ENCODE measurements at regions not wholly inside any gene's neighbourhood (a gene's known extent, or its start where the extent isn't known, plus 50 kb on each side); places are given as distances from the start of the nearest gene placed in this dataset.

- DNase-seq (ENCODE audit: low spot score) (no peak), ATAC-seq (no peak)
- Mint-ChIP-seq H3K27ac (no peak overlapping the region), H3K9me3 (no peaks in the 10 kb centered on the region), H3K4me3 (no peak overlapping the region), H3K27me3 (ENCODE audit: low read depth) (no peaks in the 10 kb centered on the region), H3K36me3 (no peaks in the 10 kb centered on the region), H3K4me1 (no peaks in the 10 kb centered on the region)
- TF ChIP-seq OVOL2 (CRISPR knock-in tag; IDR thresholded peaks at IDR 0.05; ENCODE audit: borderline replicate concordance) (no peak), MYBL2 (CRISPR knock-in tag; IDR thresholded peaks at IDR 0.05) (no peak), ZNF416 (CRISPR knock-in tag; IDR thresholded peaks at IDR 0.05) (no peak), NFE2L1 (CRISPR knock-in tag; IDR thresholded peaks at IDR 0.05) (no peak), ETV6 (CRISPR knock-in tag; IDR thresholded peaks at IDR 0.05) (no peak), ZNF281 (CRISPR knock-in tag; IDR thresholded peaks at IDR 0.05) (no peak), TEAD4 (CRISPR knock-in tag; IDR thresholded peaks at IDR 0.05) (no peak), NR2C2 (CRISPR knock-in tag; IDR thresholded peaks at IDR 0.05) (no peak), KAT7 (CRISPR knock-in tag; IDR thresholded peaks at IDR 0.05; ENCODE audit: borderline replicate concordance) (no peak), ATF1 (CRISPR knock-in tag; IDR thresholded peaks at IDR 0.05) (no peak), FOXP4 (CRISPR knock-in tag; IDR thresholded peaks at IDR 0.05) (no peak), GTF2I (CRISPR knock-in tag; conservative IDR thresholded peaks at IDR 0.05) (no peak), ATF3 (CRISPR knock-in tag; conservative IDR thresholded peaks at IDR 0.05) (no peak), ELF4 (CRISPR knock-in tag; IDR thresholded peaks at IDR 0.05; ENCODE audit: low read depth) (no peak), RELA (CRISPR knock-in tag; IDR thresholded peaks at IDR 0.05; ENCODE audit: borderline replicate concordance) (no peak)
- TF ChIP-seq, protein P1, sequence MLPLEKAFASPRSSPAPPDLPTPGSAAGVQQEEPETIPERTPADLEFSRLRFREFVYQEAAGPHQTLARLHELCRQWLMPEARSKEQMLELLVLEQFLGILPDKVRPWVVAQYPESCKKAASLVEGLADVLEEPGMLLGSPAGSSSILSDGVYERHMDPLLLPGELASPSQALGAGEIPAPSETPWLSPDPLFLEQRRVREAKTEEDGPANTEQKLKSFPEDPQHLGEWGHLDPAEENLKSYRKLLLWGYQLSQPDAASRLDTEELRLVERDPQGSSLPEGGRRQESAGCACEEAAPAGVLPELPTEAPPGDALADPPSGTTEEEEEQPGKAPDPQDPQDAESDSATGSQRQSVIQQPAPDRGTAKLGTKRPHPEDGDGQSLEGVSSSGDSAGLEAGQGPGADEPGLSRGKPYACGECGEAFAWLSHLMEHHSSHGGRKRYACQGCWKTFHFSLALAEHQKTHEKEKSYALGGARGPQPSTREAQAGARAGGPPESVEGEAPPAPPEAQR (CRISPR knock-in tag; IDR thresholded peaks at IDR 0.05) = no peak
- TF ChIP-seq, protein P2, sequence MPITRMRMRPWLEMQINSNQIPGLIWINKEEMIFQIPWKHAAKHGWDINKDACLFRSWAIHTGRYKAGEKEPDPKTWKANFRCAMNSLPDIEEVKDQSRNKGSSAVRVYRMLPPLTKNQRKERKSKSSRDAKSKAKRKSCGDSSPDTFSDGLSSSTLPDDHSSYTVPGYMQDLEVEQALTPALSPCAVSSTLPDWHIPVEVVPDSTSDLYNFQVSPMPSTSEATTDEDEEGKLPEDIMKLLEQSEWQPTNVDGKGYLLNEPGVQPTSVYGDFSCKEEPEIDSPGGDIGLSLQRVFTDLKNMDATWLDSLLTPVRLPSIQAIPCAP (CRISPR knock-in tag; IDR thresholded peaks at IDR 0.05) = no peak
- TF ChIP-seq, protein P3, sequence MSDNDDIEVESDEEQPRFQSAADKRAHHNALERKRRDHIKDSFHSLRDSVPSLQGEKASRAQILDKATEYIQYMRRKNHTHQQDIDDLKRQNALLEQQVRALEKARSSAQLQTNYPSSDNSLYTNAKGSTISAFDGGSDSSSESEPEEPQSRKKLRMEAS (CRISPR knock-in tag; IDR thresholded peaks at IDR 0.05) = no peak
- TF ChIP-seq, protein P4, sequence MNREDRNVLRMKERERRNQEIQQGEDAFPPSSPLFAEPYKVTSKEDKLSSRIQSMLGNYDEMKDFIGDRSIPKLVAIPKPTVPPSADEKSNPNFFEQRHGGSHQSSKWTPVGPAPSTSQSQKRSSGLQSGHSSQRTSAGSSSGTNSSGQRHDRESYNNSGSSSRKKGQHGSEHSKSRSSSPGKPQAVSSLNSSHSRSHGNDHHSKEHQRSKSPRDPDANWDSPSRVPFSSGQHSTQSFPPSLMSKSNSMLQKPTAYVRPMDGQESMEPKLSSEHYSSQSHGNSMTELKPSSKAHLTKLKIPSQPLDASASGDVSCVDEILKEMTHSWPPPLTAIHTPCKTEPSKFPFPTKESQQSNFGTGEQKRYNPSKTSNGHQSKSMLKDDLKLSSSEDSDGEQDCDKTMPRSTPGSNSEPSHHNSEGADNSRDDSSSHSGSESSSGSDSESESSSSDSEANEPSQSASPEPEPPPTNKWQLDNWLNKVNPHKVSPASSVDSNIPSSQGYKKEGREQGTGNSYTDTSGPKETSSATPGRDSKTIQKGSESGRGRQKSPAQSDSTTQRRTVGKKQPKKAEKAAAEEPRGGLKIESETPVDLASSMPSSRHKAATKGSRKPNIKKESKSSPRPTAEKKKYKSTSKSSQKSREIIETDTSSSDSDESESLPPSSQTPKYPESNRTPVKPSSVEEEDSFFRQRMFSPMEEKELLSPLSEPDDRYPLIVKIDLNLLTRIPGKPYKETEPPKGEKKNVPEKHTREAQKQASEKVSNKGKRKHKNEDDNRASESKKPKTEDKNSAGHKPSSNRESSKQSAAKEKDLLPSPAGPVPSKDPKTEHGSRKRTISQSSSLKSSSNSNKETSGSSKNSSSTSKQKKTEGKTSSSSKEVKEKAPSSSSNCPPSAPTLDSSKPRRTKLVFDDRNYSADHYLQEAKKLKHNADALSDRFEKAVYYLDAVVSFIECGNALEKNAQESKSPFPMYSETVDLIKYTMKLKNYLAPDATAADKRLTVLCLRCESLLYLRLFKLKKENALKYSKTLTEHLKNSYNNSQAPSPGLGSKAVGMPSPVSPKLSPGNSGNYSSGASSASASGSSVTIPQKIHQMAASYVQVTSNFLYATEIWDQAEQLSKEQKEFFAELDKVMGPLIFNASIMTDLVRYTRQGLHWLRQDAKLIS (CRISPR knock-in tag; IDR thresholded peaks at IDR 0.05; ENCODE audit: borderline replicate concordance) = no peak
- TF ChIP-seq, protein P5, sequence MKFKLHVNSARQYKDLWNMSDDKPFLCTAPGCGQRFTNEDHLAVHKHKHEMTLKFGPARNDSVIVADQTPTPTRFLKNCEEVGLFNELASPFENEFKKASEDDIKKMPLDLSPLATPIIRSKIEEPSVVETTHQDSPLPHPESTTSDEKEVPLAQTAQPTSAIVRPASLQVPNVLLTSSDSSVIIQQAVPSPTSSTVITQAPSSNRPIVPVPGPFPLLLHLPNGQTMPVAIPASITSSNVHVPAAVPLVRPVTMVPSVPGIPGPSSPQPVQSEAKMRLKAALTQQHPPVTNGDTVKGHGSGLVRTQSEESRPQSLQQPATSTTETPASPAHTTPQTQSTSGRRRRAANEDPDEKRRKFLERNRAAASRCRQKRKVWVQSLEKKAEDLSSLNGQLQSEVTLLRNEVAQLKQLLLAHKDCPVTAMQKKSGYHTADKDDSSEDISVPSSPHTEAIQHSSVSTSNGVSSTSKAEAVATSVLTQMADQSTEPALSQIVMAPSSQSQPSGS (CRISPR knock-in tag; IDR thresholded peaks at IDR 0.05; ENCODE audit: borderline replicate concordance, low read depth) = no peak
- POLR2A ChIA-PET = no interaction called here
- CTCF ChIA-PET = no interaction called here
Observed at GRCh38 chr20:12153628-12154027, 235.9 kb downstream of the BTBD3 start.

All from WTC11 (cell line).